Mesothelial cell of epicardium (in vitro differentiated cells): ENCODE measurements at regions not wholly inside any gene's neighbourhood (a gene's known extent, or its start where the extent isn't known, plus 50 kb on each side); places are given as distances from the start of the nearest gene placed in this dataset.

Experiments
- DNase-seq, 2 experiments: peaks; one replicate each; pipeline ENCODE4 v3.0.0; 2021; ENCODE audit warnings: low spot score in 2 of 2; ENCODE audit not compliant: unreplicated experiment in 2 of 2
- H3K27ac Mint-ChIP-seq: 2 replicates; pipeline ENCODE4 v1.8.0; 2021; ENCODE audit warnings: mixed read lengths
- H3K27me3 Mint-ChIP-seq: 2 replicates; pipeline ENCODE4 v1.8.0; 2021; ENCODE audit warnings: low read depth, mixed read lengths
- H3K36me3 Mint-ChIP-seq: 2 replicates; pipeline ENCODE4 v1.8.0; 2021; ENCODE audit warnings: mixed read lengths
- H3K4me1 Mint-ChIP-seq: 2 replicates; pipeline ENCODE4 v1.8.0; 2021; ENCODE audit warnings: mixed read lengths
- H3K4me3 Mint-ChIP-seq: 2 replicates; pipeline ENCODE4 v1.8.0; 2021; ENCODE audit warnings: mild to moderate bottlenecking, moderate library complexity, mixed read lengths
- H3K9me3 Mint-ChIP-seq: 2 replicates; pipeline ENCODE4 v1.8.0; 2021; ENCODE audit warnings: mixed read lengths
- TF ChIP-seq, protein P1 (sequence below): fragments of 200-600 bp; sonication (generic); IDR thresholded peaks from one replicate; pipeline ENCODE4 v1.5.0; 2021; ENCODE audit warnings: antibody characterized with exemption; ENCODE audit not compliant: unreplicated experiment

DNA sequence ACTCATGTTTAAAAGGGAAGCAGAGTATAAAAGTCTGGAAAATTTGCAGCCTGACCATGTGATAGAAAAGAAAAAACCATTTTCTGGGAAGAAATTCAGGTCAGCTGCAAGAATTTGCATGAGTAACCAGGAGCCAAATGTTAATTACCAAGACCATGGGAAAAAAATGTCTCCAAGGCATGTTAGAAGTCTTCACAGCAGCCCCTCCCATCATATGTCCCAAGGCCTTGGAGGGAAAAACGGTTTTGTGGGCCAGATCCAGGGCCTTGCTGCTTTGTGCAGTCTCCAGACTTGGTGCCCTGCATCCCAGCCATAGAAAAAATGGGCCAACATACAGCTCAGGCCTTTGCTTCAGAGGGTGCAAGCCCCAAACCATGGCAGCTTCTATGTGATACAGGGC lies 1019.6 kb upstream of the SORCS1 start:
- no peak overlapping the region for H3K27ac Mint-ChIP-seq
- no peak overlapping the region for H3K4me3 Mint-ChIP-seq
- no peaks in the 10 kb centered on the region for H3K9me3 Mint-ChIP-seq
- H3K4me1 Mint-ChIP-seq: peaks cover 19% of the 10 kb centered on the region
- H3K27me3 Mint-ChIP-seq: peaks cover 3% of the 10 kb centered on the region
- TF ChIP-seq, protein P1, sequence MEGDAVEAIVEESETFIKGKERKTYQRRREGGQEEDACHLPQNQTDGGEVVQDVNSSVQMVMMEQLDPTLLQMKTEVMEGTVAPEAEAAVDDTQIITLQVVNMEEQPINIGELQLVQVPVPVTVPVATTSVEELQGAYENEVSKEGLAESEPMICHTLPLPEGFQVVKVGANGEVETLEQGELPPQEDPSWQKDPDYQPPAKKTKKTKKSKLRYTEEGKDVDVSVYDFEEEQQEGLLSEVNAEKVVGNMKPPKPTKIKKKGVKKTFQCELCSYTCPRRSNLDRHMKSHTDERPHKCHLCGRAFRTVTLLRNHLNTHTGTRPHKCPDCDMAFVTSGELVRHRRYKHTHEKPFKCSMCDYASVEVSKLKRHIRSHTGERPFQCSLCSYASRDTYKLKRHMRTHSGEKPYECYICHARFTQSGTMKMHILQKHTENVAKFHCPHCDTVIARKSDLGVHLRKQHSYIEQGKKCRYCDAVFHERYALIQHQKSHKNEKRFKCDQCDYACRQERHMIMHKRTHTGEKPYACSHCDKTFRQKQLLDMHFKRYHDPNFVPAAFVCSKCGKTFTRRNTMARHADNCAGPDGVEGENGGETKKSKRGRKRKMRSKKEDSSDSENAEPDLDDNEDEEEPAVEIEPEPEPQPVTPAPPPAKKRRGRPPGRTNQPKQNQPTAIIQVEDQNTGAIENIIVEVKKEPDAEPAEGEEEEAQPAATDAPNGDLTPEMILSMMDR: no peak
- DNase-seq: no peak
- no peaks in the 10 kb centered on the region for H3K36me3 Mint-ChIP-seq

DNA sequence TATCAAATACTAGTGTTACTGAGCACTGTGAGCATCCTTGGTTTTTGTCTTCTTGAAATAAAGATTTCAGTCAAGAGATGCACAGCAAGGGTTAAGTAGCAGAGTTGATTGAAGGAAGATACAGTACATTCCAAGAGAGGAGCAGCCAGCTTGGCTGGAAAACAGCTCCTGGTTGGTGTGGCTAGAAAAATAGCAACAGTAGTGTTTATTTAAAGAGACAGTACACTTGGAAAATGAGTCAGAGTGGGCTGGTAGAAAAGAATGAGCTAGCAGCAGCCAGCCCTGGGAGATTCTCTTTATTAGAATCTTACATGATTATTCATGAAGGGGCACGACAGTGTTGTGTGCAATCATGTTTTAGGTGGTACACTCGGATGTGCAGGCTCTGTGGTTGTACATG lies 1016.4 kb upstream of the SORCS1 start:
- H3K9me3 Mint-ChIP-seq: no peaks in the 10 kb centered on the region
- H3K4me3 Mint-ChIP-seq: no peak overlapping the region
- TF ChIP-seq, protein P1: no peak
- no peaks in the 10 kb centered on the region for H3K27me3 Mint-ChIP-seq
- H3K4me1 Mint-ChIP-seq: peaks cover 15% of the 10 kb centered on the region
- no peaks in the 10 kb centered on the region for H3K36me3 Mint-ChIP-seq
- no peak for DNase-seq
- H3K27ac Mint-ChIP-seq: no peak overlapping the region

DNA sequence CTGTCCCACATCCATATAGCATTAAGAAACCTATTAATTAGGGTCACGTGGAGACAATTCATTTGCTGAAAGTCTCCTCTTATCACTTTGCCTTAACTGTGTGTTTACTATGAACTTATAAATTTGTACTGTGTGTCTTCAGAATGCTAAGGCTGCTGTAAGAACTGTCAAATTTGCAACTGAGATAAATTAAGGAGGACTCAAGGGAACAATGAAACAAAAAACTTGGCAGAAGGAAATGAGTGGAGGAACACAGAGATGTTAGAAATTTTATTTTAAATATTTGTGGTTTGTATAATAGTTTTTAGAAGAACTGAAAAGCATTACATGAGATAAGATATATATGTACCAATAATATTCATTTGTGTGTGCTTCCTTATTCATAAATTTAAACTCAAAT lies 1005.3 kb upstream of the SORCS1 start:
- Mint-ChIP-seq H3K4me3 (no peak overlapping the region), H3K36me3 (no peaks in the 10 kb centered on the region)

DNA sequence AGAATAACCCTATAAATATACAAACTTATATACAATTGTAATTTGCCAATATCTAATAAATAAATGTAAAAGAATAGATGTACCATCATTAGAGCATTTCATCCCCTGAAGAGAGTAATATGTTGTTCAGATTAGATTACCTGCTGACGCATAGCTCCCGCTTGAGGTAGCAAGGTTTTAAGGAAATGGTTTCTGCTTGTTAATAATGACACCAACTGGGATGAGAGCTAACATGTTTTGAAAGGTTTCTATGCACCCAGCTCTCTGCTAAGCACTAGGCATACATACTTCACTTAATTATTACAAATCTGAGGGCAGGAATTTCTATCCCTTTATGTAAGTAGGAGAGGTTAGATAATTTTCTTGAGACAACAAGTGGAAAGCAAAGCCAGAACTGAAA lies 1003.3 kb upstream of the SORCS1 start:
- Mint-ChIP-seq H3K36me3 (no peaks in the 10 kb centered on the region), H3K9me3 (no peaks in the 10 kb centered on the region), H3K27ac (no peak overlapping the region), H3K4me3 (no peak overlapping the region), H3K27me3 (peaks cover 1% of the 10 kb centered on the region), H3K4me1 (no peaks in the 10 kb centered on the region)
- TF ChIP-seq, protein P1: no peak
- no peak for DNase-seq

More for the DNA sequence above, 1005.3 kb upstream of the SORCS1 start:
- H3K9me3 Mint-ChIP-seq: no peaks in the 10 kb centered on the region
- no peak for DNase-seq
- H3K27ac Mint-ChIP-seq: no peak overlapping the region
- H3K27me3 Mint-ChIP-seq: peaks cover 1% of the 10 kb centered on the region
- no peaks in the 10 kb centered on the region for H3K4me1 Mint-ChIP-seq
- TF ChIP-seq, protein P1: no peak

DNA sequence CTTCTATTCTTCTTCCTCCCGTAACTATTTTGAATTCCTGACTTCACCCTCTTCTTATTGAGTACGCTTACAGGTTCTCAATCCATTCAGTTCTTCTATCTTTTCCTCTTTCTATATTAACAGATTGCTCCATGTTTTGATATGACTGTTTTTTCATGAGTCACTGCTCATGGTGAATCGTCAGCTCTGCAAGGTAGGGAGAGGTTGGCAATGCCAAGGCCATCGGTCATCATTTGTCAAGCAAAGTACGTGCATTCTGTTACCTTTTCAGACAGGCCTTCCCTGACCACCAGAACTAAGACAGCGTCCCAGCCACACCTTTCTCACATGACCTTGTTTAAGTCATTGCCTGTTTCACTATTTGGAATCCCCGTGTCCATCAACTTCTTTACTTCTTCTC lies 1001.9 kb upstream of the SORCS1 start:
- H3K4me3 Mint-ChIP-seq: no peak overlapping the region
- H3K4me1 Mint-ChIP-seq: no peaks in the 10 kb centered on the region
- no peaks in the 10 kb centered on the region for H3K36me3 Mint-ChIP-seq
- H3K9me3 Mint-ChIP-seq: no peaks in the 10 kb centered on the region
- DNase-seq: no peak
- H3K27ac Mint-ChIP-seq: no peak overlapping the region
- TF ChIP-seq, protein P1: no peak
- H3K27me3 Mint-ChIP-seq: peaks cover 1% of the 10 kb centered on the region

DNA sequence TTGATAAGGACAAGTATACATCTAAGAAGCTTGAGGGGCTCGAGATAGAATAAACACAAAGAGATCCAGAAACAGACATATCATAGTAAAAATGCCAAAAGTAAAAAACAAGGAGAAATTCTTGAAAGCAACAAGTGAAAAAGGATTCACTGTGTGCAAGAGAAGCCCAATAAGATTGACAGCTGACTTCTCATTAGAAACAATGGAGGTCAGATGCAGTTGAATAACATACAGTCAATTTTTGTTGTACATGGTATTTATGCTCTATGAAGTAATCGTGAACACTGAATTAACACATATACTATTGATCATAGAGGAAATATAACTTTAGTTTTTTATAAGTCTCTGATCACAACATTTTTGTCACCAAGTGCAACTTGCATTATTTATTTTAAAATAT lies 982.8 kb upstream of the SORCS1 start:
- TF ChIP-seq, protein P1: no peak
- Mint-ChIP-seq H3K9me3 (peaks cover 29% of the 10 kb centered on the region), H3K36me3 (no peaks in the 10 kb centered on the region), H3K4me1 (no peaks in the 10 kb centered on the region), H3K27me3 (no peaks in the 10 kb centered on the region), H3K27ac (no peak overlapping the region), H3K4me3 (no peak overlapping the region)
- no peak for DNase-seq
